ENCODE measurements at regions not wholly inside any gene's neighbourhood (a gene's known extent, or its start where the extent isn't known, plus 50 kb on each side); places are given as distances from the start of the nearest gene placed in this dataset.
"Not testable (repeated sequence)": the region's sequence is repeated elsewhere in the genome, so short reads cannot be mapped to it uniquely, and the experiment has no call there.

DNA sequence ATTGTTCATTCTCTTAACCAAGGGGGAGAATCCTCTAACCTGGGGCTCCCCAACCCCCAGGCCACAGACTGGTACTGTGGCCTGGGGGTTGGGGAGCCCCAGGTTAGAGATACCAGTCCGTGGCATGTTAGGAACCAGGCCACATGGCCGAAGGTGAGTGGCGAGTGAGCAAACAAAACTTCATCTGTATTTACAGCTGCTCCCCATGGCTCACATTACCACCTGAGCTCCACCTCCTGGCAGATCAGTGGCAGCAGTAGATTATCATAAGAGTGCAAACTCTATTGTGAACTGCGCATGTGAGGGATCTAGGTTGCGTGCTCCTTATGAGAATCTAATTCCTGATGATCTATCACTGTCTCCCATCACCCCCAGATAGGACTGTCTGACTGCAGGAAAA is 957.2 kb upstream of the PRKX start:
- intact Hi-C loops (cut with micrococcal nuclease), result no loop called here
- DNase-seq, result no peak

DNA sequence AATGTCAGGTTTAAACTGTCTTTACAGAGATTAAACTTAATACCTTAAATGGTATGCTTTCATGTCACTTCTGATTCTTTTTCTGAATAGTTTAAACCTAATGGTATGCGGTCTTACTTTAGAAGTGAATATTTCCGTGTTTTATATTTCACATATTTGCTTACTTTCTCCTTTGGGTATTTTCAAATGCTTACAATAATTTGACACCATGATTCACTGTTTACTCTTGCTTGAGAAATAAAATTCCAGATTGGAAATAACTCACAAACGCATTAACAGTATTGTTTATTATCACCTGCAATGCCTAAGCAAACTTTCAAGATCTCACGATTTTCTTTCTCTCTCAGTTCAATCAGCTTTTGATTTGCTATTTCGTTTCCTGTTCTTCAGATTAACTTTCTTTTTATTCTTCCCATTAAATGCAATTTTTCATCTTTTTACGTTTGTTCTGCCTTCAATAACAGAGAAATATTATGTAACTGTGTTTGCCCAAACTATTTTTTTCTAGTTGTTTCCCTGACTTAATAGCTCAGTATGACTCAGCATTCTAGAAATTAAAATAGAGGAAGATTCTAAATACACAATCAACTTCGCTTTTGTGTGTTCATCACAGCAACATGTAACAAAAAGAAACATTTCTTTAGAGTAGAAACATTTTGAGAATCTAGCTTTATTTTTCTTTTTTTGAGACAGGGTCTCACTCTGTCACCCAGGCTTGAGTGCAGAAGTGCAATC is 955.5 kb upstream of the PRKX start:
- DNase-seq, result no peak
- no peak for ATAC-seq
- intact Hi-C loops (cut with micrococcal nuclease), result no loop called here

More for the DNA sequence above, 957.2 kb upstream of the PRKX start:
- no peak for ATAC-seq

DNA sequence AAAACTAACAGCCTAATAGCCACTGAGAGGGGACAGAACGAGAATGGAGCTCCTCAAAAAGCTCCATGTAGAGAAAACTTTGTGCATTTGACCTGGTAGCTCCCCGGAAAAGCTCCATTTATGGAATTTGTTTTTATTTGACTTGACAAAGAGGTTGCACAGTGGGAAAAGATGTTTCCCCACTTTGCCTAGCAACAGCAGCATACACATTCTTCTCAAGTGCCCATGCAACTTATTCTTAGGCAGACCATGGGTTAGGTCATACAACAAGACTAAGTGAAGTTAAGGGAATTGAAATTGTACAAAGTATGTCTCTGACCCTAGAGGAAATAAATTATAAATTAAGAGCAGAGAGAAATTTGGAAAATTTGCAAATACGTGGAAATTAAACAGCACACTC is 949.6 kb upstream of the PRKX start:
- no peak for ATAC-seq
- no peak for DNase-seq
- intact Hi-C loops (cut with micrococcal nuclease), result no loop called here

- intact Hi-C loops (cut with micrococcal nuclease), result no loop called here
- DNase-seq, result no peak
- no peak for ATAC-seq
Measured at GRCh38 chrX:4661771-4662170, 948.3 kb upstream of the PRKX start.

- DNase-seq (no peak), ATAC-seq (no peak)
- intact Hi-C loops (cut with micrococcal nuclease), result no loop called here
Measured at GRCh38 chrX:4656419-4656818, 943.0 kb upstream of the PRKX start.

DNA sequence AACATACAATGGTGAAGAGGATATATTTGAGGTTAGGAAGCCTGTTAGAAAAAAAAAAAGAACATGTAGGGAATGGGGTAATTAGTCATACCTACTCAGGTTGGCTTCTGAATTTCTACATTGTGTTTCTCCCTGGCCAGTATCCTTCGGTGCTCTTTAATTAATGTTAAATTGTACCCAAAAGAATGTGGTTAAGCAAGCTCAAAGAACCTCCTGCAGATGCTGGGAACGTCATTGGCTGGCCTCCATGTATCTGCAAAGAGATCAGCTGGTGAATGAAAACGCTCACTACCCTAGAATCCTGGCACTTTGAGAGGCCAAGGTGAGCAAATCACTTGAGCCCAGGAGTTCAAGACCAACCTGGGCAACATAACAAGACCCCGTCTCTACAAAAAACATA is 942.3 kb upstream of the PRKX start:
- DNase-seq, result no peak
- ATAC-seq, result no peak
- intact Hi-C loops (cut with micrococcal nuclease), result no loop called here

GRCh38 chrX:4642114-4642513 is 928.7 kb upstream of the PRKX start:
- ATAC-seq, result no peak
- DNase-seq, result no peak
- intact Hi-C loops (cut with micrococcal nuclease), result no loop called here

DNA sequence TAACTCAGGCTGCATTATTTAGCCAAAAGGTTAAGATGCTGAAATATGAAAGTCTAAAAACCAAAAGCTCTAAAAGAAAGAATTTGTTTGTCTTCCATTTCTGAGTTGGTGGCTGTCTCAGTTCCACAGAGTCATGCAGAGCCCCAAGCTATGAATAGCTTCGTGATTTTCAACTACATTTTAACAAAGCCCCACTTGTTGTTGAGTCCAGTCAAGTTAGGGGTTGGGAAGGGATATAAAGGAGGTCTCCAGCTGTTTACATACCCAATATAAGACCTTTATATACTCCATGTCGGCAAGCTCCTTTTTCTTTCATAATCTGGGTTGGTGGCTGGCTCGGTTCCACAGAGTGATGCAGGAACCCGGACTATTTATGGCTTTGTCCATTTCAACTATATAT is 924.6 kb upstream of the PRKX start:
- intact Hi-C loops (cut with micrococcal nuclease), result no loop called here
- ATAC-seq (no peak), DNase-seq (no peak)

DNA sequence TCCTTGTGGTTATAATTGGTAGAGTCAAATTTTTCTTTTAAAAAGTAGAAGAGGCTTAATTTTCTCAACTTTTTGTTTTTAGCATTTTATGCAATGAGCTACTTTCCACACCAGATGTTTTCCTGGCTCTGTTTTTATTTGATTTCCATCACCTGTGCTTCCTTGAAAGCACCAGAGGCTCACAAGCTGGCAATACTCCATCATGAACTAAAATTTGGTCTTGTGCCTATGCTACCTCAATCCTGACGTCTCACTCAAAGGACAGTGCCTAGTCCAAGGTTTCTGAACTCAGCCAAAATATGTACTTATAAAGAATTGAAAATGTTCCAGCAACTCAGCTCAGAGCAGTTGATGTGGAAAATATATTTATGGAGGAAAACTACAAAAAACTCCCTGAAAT is 914.0 kb upstream of the PRKX start:
- ATAC-seq, result no peak
- intact Hi-C loops (cut with micrococcal nuclease), result no loop called here
- DNase-seq, result no peak

GRCh38 chrX:4622486-4623167 is 909.2 kb upstream of the PRKX start:
- DNase-seq (no peak), ATAC-seq (no peak)
- intact Hi-C loops (cut with micrococcal nuclease), result no loop called here

DNA sequence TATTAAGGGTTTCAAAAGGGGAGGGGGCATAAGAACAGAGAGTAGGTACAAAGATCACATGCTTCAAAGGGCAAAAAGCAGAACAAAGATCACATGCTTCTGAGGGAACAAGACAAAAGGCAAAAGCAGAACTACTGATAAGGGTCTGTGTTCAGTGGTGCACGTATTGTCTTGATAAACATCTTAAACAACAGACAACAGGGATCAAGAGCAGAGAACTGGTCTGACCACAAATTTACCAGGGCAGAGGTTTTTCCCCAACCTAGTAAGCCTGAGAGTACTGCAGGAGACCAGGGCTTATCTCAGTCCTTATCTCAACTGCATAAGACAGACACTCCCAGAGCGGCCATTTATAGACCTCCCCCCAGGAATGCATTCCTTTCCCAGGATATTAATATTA is 900.2 kb upstream of the PRKX start:
- intact Hi-C loops (cut with micrococcal nuclease); ATAC-seq; DNase-seq: not testable (repeated sequence)

DNA sequence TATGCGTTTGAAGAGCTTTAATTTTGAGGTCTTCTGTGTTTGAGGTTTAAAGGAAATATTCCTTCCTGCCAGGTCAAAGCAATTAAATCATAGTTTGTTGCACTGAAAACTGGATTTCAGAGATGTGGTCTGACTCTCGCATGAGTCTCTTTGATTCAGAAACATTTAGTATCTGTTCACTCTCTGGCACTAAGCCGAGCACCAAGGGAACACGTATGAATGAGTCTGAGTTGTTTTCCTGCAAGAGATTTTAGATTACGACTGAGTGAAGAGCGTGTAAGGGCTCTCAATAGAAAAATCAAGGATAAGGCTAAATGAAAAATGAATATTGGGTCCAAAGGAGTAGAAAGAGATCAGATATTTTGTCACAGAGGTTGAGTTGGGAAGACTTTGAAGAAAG is 875.4 kb upstream of the PRKX start:
- DNase-seq, result no peak
- intact Hi-C loops (cut with micrococcal nuclease), result no loop called here

DNA sequence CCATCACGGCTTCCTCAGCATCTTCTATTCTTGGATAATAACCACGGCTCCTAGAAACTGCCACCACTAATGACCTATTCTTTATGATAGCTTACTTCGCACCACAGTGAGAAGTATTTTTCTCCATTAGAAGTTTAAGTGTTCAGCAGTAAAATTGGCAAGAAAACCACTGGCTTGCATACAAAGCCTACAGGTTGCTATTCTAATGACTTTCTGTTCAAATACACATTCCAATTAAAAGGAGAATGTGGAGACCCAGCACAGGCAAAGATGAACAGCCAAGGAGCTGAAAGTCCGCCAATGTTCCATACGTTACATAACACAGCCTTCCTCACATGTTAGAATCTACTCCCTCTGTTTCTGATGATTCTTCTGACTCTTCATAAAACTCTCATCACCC is 875.0 kb upstream of the PRKX start:
- intact Hi-C loops (cut with micrococcal nuclease), result no loop called here
- ATAC-seq (no peak), DNase-seq (no peak)

More for the DNA sequence above, 875.4 kb upstream of the PRKX start:
- no peak for ATAC-seq

DNA sequence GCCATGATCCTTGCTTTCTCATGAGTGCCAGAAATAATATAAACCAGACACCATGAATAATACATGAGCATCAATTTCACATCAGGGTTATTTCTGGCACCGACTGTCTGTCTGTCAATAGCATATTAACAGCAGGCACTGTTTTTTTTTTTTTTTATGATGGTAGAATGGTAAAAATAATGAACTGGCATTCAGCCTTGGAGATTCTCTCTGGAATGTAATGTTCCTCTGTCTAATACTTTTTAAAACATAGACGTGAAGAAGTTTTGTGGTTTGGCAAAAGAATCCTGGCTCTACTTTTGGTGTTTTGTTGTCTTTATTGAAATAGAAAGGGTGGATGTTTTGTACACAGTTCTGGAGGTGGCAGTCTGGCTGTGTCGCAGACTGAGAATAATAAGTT is 874.6 kb upstream of the PRKX start:
- no peak for DNase-seq
- ATAC-seq, result no peak
- intact Hi-C loops (cut with micrococcal nuclease), result no loop called here

- ATAC-seq (no peak), DNase-seq (no peak)
- intact Hi-C loops (cut with micrococcal nuclease), result no loop called here
Measured at GRCh38 chrX:4579999-4580398, 866.5 kb upstream of the PRKX start.

- ATAC-seq, result no peak
- intact Hi-C loops (cut with micrococcal nuclease), result no loop called here
- no peak for DNase-seq
Measured at GRCh38 chrX:4579480-4579879, 866.0 kb upstream of the PRKX start.

DNA sequence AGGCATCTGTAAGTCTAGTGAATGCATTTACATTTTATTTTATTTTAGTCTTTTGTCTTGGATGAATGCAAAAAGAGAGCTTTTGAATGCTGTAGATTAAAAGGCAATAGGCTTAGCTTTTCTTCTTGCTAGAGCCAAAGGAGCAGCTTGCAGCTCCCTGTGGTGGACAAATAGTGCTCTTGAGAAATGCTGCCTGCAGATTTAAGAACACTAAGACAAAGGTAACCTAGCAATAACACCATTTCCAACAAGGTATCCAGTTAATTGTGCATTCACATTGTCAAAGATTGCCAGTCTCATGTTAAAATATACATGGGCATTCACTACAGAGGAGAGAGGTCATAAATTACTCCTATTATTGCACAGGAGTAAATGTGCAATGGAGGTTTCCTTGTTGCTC is 859.2 kb upstream of the PRKX start:
- intact Hi-C loops (cut with micrococcal nuclease), result no loop called here

GRCh38 chrX:4570151-4570550 is 856.7 kb upstream of the PRKX start:
- intact Hi-C loops (cut with micrococcal nuclease), result no loop called here
- no peak for ATAC-seq

More for the DNA sequence above, 859.2 kb upstream of the PRKX start:
- no peak for ATAC-seq
- DNase-seq, result no peak

DNA sequence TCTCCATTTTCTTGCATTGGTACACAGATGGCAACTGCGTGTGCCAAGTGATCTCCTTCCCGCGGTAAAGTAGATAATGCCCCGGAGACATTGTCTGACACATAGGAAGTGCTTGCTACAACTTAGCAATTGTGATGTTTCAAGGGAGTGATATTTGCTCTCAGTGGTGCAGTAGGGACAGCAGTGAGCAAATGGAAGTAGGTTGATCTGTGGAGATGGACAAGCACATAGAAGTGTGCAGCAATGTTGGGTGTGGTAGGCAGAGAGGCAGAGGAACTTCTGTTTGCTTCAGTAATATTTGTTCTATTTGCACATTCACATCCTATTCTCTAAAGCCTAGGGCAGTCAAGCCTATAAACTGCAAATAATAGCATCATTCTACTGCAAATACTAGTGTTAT is 846.7 kb upstream of the PRKX start:
- DNase-seq (no peak), ATAC-seq (no peak)
- intact Hi-C loops (cut with micrococcal nuclease), result no loop called here

More at GRCh38 chrX:4570151-4570550, 856.7 kb upstream of the PRKX start:
- no peak for DNase-seq

DNA sequence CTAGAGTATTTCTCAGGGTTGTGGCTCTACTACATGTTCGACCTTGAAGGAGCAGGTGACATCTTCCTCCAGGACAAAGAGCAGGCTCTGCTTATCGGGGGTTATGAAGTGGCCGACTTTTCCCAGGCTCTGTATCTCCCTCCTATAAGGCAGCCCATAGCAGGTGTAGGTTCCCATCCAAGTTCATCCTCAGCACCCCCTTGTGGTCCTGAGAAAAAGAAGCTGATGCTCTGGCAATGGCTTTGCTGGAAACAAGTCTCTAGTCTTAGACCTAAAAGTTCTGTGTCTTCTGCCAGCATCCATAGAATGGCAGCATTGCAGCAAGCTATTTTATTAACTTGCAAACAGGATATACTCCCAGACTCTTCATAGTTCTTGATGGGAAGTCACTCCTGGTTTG is 836.6 kb upstream of the PRKX start:
- ATAC-seq (no peak), DNase-seq (no peak)
- intact Hi-C loops (cut with micrococcal nuclease), result no loop called here

DNA sequence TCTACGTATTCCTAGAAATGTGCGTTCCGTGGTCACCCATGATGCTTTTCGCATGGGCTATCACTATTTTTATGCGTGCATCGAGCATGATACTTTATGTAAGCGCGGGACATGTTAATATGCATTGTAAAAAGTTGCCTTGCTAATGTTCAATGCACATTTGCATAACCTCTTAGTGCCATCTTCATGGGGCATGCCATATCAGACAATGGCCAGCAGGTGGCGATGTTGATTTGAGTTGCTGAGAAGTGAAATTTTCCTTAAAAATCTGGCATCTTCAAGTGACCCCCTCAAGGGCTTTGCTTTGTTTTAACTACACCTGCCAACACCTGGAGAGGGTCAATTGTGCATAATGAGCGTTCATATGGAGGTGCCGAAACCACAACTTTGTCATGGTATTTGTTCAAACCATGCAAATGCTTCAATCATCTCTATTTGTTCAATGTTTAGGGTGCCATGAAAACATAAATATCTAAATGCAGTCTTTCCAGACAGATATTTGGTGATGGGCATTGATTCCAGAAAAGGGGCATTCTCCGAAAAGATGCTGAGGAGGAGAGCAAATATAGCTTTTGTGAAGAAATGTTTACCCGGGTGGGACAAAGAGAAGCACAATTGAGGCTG is 833.9 kb upstream of the PRKX start:
- peak; percentile 25 for DNase-seq
- intact Hi-C loops (cut with micrococcal nuclease), result loop anchor here (10.0 kb wide), 1 partner anchor 567 kb away; no protein-coding TSS in a partner anchor

More for the DNA sequence above, 833.9 kb upstream of the PRKX start:
- ATAC-seq, result no peak
